Left lung (tissue), 4 donors: ENCODE measurements at regions not wholly inside any gene's neighbourhood (a gene's known extent, or its start where the extent isn't known, plus 50 kb on each side); places are given as distances from the start of the nearest gene placed in this dataset.

ENCODE experiments used
- ATAC-seq: fragments of 200-7000 bp; cut with Tn5 transposase; one replicate; pipeline ENCODE4 v1.9.1; 2020; ENCODE audit warnings: moderate library complexity
- DNase-seq, 4 donors: peaks; one replicate each; pipeline ENCODE4 v3.0.0-alpha.2; 2013 to 2020
- H3K27ac ChIP-seq, 2 donors: fragments of 200-600 bp; sonication (generic) in 1 of 2; one replicate each; pipeline versions ENCODE4 v1.5.0 to v1.8.0; 2020 to 2021
- H3K27me3 ChIP-seq, 2 donors: fragments of 200-600 bp; sonication (generic) in 1 of 2; one replicate each; pipeline versions ENCODE4 v1.5.0 to v1.8.0; 2020 to 2021
- H3K36me3 ChIP-seq, 2 donors: fragments of 200-600 bp; sonication (generic) in 1 of 2; one replicate each; pipeline versions ENCODE4 v1.5.0 to v1.8.0; 2020 to 2021
- H3K4me1 ChIP-seq, 2 donors: fragments of 200-600 bp; one replicate each; pipeline ENCODE4 v1.8.0; 2021
- H3K4me3 ChIP-seq, 2 donors: fragments of 200-600 bp; sonication (generic) in 1 of 2; one replicate each; pipeline versions ENCODE4 v1.5.0 to v1.8.0; 2020 to 2021; ENCODE audit warnings: mild to moderate bottlenecking in 1 of 2
- H3K9me3 ChIP-seq, 2 donors: fragments of 200-600 bp; sonication (generic) in 1 of 2; one replicate each; pipeline versions ENCODE4 v1.5.0 to v1.8.0; 2020 to 2021
- intact Hi-C, 2 donors: fragments of 100-400 bp; cut with DNase I; formaldehyde crosslinking; loops; one replicate each; pipeline versions ENCODE4 v1.11.2 to v1.14.2; 2022
- TF ChIP-seq, protein P1 (sequence below), 2 donors: fragments of 200-600 bp; sonication (generic) in 1 of 2; IDR thresholded peaks; one replicate each; pipeline versions ENCODE4 v1.5.0 to v1.8.0; 2021; ENCODE audit warnings: antibody characterized with exemption in 2 of 2
- donor health status: DM: no; HTN: yes; CAD: no.
- donor health status: DM: no; HTN: no; CAD: no.

DNA sequence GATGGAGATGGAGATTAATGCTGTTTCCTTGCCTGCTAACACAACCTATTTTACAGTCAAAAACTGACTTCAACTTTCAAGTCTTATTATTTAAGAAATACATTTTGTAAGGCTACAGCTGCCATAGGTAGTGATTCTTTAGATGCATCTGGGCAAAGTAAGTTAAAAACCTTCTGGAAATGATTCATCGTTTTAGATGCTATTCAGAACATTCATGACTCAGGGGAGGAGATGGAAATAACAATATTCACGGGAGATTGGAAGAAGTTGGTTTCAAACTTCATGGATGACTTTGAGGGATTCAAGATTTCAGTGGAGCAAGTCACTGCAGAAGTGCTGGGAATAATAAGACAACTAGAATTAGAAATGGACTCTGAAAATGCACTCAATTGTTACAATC is 174.9 kb upstream of the GGTLC1 start:
- no peak overlapping the region for H3K27ac ChIP-seq
- intact Hi-C loops: no loop called here

DNA sequence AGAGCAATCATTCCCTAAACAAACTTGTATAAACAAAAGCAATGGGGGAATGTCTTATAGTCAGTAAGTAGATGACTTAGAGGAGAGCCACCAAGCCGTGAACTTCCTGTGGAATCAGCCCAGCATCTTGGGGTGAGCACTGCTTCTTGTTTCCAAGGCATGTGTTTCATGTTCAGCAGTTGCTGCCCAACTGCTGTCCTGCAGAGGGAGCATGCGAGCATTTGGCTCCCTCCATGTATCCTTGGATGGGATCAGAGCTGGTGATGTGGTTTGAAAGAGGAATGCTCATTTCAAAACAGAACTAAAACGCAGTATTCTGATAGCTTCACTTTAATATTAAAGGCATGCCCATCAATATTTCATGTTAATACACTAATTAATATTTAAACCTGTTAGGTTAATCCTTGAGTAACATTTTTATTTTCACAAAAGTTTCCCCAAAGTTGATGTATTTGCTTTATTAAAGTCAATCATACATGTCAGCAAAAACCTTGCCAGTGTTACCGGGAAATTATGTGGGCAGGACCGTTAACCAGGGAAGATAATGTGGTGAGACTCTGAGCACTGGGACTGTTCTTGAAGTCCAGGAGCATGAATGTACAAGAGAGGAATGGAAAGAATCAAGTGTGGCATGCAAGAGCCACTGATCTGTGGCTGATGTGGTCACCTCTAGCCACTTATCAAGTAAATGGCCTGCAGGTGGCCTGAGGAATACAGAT is 172.1 kb upstream of the GGTLC1 start:
- H3K36me3 ChIP-seq: no peaks in the 10 kb centered on the region
- H3K4me3 ChIP-seq: no peak overlapping the region
- TF ChIP-seq, protein P1, sequence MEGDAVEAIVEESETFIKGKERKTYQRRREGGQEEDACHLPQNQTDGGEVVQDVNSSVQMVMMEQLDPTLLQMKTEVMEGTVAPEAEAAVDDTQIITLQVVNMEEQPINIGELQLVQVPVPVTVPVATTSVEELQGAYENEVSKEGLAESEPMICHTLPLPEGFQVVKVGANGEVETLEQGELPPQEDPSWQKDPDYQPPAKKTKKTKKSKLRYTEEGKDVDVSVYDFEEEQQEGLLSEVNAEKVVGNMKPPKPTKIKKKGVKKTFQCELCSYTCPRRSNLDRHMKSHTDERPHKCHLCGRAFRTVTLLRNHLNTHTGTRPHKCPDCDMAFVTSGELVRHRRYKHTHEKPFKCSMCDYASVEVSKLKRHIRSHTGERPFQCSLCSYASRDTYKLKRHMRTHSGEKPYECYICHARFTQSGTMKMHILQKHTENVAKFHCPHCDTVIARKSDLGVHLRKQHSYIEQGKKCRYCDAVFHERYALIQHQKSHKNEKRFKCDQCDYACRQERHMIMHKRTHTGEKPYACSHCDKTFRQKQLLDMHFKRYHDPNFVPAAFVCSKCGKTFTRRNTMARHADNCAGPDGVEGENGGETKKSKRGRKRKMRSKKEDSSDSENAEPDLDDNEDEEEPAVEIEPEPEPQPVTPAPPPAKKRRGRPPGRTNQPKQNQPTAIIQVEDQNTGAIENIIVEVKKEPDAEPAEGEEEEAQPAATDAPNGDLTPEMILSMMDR (IDR thresholded peaks at IDR 0.05): peak; percentile 60 to 66
- no peaks in the 10 kb centered on the region for H3K4me1 ChIP-seq
- H3K27ac ChIP-seq: no peak overlapping the region
- peak in 2 of 4 donors; percentile 39 to 79 for DNase-seq
- no peaks in the 10 kb centered on the region for H3K9me3 ChIP-seq
- H3K27me3 ChIP-seq: no peaks in the 10 kb centered on the region
- peak; percentile 93 for ATAC-seq
- intact Hi-C loops: no loop called here

More for the DNA sequence above, 174.9 kb upstream of the GGTLC1 start:
- H3K4me1 ChIP-seq: no peaks in the 10 kb centered on the region
- no peak overlapping the region for H3K4me3 ChIP-seq
- ATAC-seq (no peak), DNase-seq (no peak)
- no peaks in the 10 kb centered on the region for H3K27me3 ChIP-seq
- TF ChIP-seq, protein P1 (IDR thresholded peaks at IDR 0.05): no peak
- no peaks in the 10 kb centered on the region for H3K9me3 ChIP-seq
- H3K36me3 ChIP-seq: no peaks in the 10 kb centered on the region

DNA sequence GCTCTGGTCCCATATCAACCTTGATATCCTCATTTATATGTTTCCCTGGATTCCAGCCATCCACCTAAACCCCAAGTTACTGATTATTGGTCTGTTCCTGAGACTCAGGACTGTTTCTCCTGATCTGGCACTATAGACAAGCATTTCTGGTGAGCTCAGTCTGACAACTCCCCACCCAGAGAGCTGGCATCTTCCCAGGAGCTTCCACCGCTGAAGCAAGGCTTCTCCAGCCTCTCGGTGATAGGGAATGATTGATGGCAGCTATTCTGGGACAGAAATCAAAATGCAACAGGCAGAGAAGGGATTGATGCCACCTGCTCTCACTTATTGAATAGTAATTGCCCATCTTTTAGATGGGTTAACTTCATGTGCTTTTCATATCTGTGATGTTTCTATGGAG is 169.7 kb upstream of the GGTLC1 start:
- DNase-seq (peak in 1 of 4 donors; percentile 9), ATAC-seq (no peak)
- Histone ChIP-seq H3K27ac (no peak overlapping the region), H3K36me3 (no peaks in the 10 kb centered on the region), H3K27me3 (no peaks in the 10 kb centered on the region), H3K9me3 (no peaks in the 10 kb centered on the region), H3K4me1 (no peaks in the 10 kb centered on the region), H3K4me3 (no peak overlapping the region)
- intact Hi-C loops: no loop called here
- TF ChIP-seq, protein P1 (IDR thresholded peaks at IDR 0.05): no peak

DNA sequence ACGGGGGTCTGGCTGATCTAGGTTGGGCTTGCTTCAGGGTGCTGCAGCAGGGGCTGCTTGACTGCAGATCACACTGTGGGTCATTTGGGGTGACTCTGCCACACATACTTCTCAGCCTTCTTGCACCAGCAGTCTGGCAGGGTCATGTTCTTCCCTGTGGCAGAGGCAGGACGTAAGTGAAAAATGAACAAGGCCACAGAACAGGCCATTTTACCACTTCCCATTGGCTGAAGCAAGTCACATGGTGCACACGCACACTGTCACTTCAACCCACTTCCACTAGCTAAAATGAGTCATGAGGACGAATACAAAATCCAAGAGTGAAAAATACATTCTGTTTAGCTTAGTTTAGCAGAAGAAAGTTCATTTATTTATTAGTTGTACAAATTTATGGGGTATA is 168.6 kb upstream of the GGTLC1 start:
- TF ChIP-seq, protein P1 (IDR thresholded peaks at IDR 0.05): no peak
- Histone ChIP-seq H3K4me3 (no peak overlapping the region), H3K4me1 (no peaks in the 10 kb centered on the region), H3K9me3 (no peaks in the 10 kb centered on the region), H3K27ac (no peak overlapping the region), H3K27me3 (no peaks in the 10 kb centered on the region), H3K36me3 (no peaks in the 10 kb centered on the region)
- ATAC-seq (no peak), DNase-seq (no peak)
- intact Hi-C loops: no loop called here

DNA sequence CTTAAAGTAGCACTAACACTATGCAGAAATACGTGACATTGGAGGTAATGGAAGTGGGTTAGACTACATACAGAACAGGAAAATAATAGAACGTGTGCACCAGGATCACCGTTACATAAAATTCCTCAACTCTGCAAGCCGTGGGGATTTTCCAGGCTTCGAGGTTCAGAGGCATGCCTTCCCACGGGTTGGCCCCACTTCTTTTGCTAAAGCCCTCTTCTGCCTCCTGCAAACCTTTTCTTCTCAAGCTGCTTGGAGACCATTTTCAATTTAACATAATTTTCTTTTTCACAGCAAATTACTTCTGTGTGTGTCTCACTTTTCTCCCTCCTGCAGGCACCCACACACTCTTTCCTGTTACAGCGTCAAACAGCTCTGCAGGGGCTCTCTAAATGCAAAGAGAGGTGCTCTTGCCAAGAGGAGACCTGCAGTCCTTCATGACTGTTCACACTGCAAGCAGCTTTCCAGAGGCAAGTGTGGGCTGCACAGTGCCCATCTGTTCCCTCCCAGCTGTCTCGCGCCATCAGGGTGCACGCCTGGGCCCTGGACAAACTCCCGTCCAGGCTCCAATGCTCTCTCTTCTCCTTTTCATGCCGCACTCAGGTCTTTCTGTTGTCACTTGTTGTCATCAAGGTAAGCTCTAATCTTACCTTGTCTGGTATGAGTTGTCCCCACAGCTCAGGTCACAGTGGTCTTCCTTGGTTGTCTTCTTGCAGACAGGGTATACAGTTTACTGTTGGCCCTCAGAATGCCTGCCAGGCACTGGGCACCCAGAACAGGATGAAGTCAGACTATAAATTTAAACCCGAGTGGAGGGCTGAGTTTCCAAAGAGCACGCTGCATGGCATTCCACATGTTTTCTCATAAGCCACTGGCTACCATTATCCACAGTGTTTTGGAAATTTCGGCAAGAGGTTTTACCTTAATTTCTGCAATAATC is 164.8 kb upstream of the GGTLC1 start:
- no peaks in the 10 kb centered on the region for H3K9me3 ChIP-seq
- H3K4me1 ChIP-seq: no peaks in the 10 kb centered on the region
- H3K27ac ChIP-seq: no peak overlapping the region
- no peaks in the 10 kb centered on the region for H3K36me3 ChIP-seq
- H3K27me3 ChIP-seq: no peaks in the 10 kb centered on the region
- ATAC-seq (no peak), DNase-seq (no peak)
- intact Hi-C loops: no loop called here
- TF ChIP-seq, protein P1 (IDR thresholded peaks at IDR 0.05): no peak
- H3K4me3 ChIP-seq: no peak overlapping the region
